ENCODE measurements at regions not wholly inside any gene's neighbourhood (a gene's known extent, or its start where the extent isn't known, plus 50 kb on each side); places are given as distances from the start of the nearest gene placed in this dataset.

GRCh38 chr2:38430196-38430595, 53.1 kb upstream of the ATL2 start:
- peak overlapping the region in 1 of 10 donors; percentile 53 for H3K27ac ChIP-seq
- intact Hi-C loops (cut with DNase I): loop anchor here in 1 of 10 donors (10.0 kb wide), 1 partner anchor 55 kb away; the partner anchor contains the start of gene ATL2
- DNase-seq (no peak), ATAC-seq (no peak)
- peaks cover 0 to 23% (median 0%) of the 10 kb centered on the region in 9 donors for H3K4me1 ChIP-seq
- H3K4me3 ChIP-seq: no peak overlapping the region
- no peak for TF ChIP-seq CTCF (IDR thresholded peaks at IDR 0.05)
- no peaks in the 10 kb centered on the region for H3K27me3 ChIP-seq
- 82 to 88% methylated on average over 7 of the region's 7 CpGs for WGBS, 2 donors
- no peaks in the 10 kb centered on the region for H3K36me3 ChIP-seq
- no peaks in the 10 kb centered on the region for H3K9me3 ChIP-seq

- no peak for DNase-seq
- Histone ChIP-seq H3K4me1 (peaks cover 0 to 23% (median 0%) of the 10 kb centered on the region in 9 donors), H3K27me3 (no peaks in the 10 kb centered on the region), H3K36me3 (no peaks in the 10 kb centered on the region), H3K9me3 (no peaks in the 10 kb centered on the region), H3K4me3 (no peak overlapping the region), H3K27ac (peak overlapping the region in 1 of 10 donors; percentile 64)
- 67 to 73% methylated on average over 6 of the region's 6 CpGs for WGBS, 2 donors
- TF ChIP-seq CTCF (IDR thresholded peaks at IDR 0.05): no peak
- peak in 1 of 8 donors; percentile 49 for ATAC-seq
- intact Hi-C loops (cut with DNase I): no loop called here
Measured at GRCh38 chr2:38427936-38428335, 50.9 kb upstream of the ATL2 start.

- no peak for TF ChIP-seq CTCF (IDR thresholded peaks at IDR 0.05)
- Histone ChIP-seq H3K36me3 (no peaks in the 10 kb centered on the region), H3K27ac (no peak overlapping the region), H3K9me3 (no peaks in the 10 kb centered on the region), H3K27me3 (no peaks in the 10 kb centered on the region), H3K4me1 (peaks cover 0 to 23% (median 0%) of the 10 kb centered on the region in 9 donors), H3K4me3 (no peak overlapping the region)
- 84% methylated on average over 5 of the region's 5 CpGs for WGBS, 2 donors
- no peak for ATAC-seq
- intact Hi-C loops (cut with DNase I): no loop called here
- DNase-seq: no peak
Measured at GRCh38 chr2:38427054-38427453, 50.0 kb upstream of the ATL2 start.

Measured in heart right ventricle (tissue), 16 donors.